NK-92 (cell line): ENCODE measurements at regions not wholly inside any gene's neighbourhood (a gene's known extent, or its start where the extent isn't known, plus 50 kb on each side); places are given as distances from the start of the nearest gene placed in this dataset.

ENCODE experiments used
- DNase-seq: peaks from one replicate; lab custom pipeline; 2025; ENCODE audit not compliant: unreplicated experiment; lab: John Stamatoyannopoulos, UW

DNA sequence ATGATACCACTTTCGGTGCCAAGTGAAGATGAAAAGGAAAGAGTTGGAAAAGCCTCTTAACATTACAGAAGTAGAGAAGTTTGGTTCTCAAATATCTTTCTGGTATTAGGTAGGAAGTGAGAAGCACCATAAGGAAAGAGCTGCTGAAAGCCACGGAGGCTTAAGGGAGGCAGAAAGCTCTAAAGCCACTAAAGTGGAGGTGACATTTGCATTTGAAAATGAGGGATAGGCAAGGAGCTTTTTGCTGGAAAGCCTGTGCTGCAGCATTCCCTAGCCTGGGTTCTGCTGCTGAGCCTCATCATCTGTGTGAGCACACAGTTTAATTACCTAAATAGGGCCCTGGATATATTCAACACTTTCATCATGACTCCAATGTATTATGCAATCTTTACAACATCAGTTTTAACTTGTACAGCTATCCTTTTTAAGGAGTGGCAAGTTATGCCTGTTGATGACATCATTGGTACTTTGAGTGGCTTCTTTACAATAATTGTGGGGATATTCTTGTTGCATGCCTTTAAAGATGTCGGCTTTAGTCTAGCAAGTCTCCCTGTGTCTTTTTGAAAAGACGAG, 315.4 kb downstream of the RBM26 start:
- no peak for DNase-seq

DNA sequence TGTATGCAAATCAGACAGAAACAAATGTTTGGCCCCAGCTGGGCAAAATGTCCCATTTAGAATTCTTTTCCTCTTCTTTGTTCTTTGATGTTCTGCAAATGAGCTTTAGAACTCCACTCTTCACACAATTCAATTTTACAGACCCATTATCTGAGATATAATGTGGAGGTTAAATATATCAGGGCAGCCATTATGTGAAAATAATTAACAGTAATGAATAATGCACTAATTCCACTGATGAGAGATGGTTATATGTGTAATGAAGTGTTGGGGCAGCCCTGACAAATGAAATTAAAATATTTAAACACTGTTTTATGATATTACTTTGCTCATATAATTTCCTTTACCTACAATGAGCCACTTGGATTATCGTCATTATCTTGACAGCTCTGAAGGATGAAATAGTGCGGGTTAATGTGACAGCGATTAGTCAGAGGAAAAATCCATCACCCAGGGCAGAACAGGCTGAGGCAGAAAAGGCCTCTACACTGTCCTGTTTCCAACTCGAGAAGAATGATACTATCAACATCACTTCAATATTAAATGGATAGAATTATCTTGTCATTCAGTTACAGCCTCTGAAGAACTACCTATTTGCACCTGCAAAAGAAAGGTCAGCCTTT, 321.1 kb downstream of the RBM26 start:
- no peak for DNase-seq

DNA sequence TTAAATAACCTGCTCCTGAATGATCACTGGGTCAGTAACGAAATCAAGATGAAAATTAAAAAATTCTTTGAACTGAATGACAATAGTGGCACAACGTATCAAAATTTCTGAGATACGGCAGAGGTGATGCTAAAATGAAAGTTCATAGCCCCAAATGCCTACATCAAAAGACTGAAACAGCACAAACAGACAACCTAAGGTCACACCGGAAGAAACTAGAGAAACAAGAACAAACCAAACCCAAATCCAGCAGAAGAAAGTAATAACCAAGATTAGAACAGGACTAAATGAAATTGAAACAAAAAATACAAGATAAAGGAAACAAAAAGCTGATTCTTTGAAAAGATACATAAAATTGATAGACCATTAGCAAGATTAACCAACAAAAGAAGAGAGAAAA, 324.1 kb downstream of the RBM26 start:
- DNase-seq, result no peak

DNA sequence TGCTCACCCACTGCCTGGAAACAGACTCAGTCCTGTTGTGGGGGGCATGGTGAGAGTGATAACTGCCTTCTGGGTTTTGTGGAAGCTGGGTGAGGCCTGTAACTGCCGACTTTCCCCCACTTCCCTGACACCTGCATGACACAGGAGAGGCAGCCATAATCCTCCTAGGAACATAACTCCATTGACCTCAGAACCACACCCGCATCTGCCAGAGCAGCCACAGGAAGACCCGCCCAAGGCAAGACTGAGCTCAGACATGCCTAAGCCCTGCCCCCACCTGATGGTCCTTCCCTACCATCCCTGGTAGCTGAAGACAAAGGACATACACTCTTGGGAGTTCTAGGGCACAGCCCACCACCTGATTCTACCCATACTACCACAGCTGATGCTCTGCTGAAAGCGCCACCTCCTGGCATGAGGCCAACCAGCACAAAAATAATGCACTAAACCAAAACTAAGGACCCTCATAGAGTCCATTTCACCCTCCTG, 326.7 kb downstream of the RBM26 start:
- DNase-seq, result no peak

DNA sequence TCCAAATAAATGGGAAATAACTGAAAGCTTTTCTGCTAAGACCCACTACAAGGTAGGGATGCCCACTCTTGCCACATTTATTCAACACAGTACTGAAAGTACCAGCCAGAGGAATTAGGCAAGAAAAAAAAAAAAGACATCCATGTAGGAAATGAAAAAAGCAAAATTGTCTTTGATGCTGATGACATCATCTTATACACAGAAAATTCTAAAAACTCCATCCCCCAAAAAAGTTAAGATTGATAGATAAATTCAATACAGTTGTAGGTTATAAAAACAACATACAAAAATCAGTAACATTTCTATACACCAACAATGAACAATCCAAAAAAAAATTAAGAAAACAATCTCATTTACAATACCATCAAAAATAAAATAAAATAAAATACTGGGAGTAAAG, 330.4 kb downstream of the RBM26 start:
- no peak for DNase-seq

DNA sequence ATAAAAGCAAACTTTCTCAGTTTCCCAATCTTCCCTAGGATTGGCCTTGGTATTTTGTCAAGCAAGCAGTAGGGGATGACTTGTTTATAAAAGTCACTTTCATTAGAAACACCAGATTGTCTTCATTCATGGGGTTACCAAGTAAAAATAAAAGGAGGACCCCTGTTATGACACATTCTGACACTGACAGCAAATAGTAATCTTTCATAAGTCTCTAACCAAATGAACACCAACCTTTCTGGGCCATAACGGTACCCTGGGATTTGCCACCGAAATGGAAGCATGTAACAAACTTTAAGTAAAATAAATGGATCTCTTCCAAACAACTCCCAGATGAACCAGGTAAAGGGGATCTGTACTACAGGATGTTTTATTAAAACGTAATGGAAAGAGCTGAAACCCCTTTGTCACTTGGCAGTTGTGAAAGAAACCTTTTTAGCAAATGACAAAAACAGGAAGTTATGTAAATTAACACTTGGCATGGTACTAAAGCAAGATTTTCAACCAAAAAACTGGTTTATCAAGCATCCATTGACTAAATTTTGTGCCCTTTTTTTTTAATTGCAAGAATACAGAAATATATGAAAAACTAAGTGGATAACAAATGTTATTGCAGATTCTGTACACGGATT, 335.6 kb downstream of the RBM26 start:
- DNase-seq, result no peak

DNA sequence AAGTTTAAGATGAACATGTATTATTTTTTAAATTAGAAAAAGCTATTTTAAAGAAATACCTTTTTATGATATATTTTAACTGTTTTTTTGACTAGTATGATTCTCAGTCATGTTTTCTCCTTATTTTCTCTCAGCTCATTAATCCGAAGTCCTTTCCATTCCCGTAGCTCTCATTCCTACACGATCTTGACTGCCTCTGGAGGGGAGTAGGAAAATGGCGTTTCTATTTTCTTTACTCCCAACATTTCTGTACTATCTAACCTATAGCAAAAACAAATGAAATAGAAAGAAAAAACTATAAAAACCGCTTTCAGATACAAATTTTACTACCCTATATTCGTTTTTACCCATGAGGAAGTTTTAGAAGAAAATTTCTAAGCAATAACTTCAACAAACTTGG, 343.8 kb downstream of the RBM26 start:
- no peak for DNase-seq

DNA sequence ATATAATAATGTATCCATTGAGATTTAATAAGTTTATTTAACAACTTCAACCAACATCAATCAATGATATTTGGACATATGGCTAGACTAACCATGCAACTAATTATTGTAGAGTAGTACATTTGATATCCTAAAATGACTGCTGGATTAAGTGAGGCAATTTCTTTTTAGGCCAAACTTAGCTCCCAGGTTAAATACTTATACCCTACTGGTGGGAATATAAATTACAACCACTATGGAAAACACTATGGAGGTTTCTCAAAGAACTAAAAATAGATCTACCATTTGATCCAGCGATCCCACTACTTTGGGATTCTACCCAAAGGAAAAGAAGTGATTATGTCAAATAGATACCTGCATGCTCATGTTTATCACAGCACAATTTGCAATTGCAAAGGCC, 345.8 kb downstream of the RBM26 start:
- no peak for DNase-seq

DNA sequence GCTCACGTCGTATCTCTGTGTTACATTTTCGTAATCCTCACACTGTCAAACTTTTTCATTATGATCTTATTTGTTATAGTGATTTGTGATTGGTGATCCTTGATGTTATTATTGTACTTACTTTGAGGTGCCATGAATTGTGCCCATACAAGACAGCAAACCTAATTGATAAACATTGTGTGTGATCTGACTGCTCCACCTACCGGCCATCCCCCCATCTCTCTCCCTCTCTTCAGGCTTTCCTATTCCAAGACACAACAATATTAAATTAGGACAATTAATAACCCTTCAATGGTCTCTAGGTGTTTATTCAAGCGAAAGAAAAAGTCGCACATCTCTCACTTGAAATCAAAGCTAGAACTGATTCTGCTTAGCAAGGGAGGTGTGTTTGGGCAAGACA, 349.3 kb downstream of the RBM26 start:
- no peak for DNase-seq

DNA sequence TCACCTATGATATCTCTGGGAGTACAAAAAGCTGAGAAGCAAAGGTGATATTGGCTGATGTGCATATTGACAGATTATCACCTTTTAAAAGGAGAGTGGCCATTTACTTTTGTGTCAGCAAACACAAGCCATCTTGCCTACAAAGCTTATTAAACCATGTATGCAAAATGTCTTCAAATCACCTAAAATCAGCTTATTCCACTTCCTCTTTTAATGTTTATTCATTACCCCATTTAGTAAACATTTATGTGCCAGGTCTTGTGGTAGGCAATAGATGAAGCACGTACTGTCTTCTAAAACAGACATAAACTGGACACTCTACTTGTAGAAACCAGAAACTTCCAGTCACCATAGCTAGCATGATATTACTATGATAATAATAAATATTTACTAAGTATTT, 354.6 kb downstream of the RBM26 start:
- DNase-seq, result no peak

DNA sequence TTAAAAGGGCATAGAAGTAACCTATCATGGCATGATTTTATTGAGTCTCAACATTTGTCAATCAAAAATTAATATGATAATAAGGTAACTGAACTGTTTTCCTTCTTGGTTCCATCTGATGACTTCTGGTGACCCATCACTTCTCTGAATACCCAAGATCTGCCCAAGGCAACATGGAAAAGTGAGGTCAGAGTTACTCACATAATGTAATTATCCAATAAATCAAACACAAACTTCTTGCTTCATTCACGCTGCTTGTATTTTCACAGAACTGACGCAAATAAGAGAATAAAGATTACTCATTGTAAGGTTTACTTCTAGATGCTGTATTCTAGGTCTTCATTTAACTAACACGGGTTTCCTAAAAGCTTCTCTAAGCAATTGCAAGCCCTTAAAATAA, 361.6 kb downstream of the RBM26 start:
- no peak for DNase-seq

DNA sequence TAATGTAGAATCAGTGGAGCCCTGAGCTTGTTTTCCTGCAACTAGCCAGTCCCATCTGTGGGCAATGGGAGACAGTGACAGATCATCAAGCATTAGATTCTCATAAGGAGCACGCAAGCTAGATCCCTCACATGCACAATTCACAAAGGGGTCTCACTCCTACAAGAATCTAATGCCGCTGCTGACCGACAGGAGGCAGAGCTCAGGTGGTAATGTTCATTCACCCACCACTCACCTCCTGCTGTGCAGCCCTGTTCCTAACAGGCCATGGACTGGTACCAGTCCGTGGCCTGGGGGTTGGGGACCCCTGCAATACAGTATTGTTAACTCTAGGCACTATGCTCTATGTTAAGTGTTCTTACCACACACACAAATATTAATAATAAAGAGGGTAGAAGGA, 362.8 kb downstream of the RBM26 start:
- no peak for DNase-seq

DNA sequence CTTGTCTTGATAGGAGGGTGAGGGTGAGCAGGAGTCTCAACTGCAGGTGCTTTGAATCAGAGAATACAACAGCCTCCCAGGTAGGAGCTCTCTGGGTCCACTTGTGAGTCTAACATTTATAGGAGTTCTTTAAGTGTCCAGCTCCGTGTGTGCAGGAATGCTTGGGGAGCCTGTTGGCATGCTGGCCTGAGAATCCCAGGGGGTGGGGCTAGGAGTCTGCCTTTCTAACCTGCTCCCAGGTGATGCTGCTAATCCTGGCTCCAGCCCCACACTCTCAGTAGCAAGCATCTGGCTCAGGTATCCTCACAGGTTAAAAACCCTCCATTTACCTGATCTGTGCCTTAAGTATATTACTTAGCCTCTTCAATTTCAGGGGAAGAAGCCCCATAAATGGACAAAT, 368.9 kb downstream of the RBM26 start:
- no peak for DNase-seq

DNA sequence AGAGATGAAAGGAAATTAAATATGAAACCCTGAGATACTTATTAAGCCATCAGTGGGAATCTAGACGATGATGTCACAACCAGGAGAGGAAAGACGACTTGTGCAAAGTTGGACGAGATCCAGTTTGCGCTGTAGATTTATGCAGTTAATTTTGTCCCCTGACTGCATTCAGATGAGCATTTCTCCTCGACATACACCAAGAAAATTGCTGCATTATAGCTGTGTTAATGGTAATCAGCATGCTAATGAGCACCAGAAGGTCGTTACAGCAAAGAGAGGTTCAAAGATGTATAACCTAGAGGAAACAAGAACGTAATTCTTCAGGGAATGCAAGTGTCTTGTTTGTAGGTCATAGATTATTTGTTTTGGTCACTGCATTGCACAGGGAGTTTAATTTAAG, 371.7 kb downstream of the RBM26 start:
- no peak for DNase-seq

DNA sequence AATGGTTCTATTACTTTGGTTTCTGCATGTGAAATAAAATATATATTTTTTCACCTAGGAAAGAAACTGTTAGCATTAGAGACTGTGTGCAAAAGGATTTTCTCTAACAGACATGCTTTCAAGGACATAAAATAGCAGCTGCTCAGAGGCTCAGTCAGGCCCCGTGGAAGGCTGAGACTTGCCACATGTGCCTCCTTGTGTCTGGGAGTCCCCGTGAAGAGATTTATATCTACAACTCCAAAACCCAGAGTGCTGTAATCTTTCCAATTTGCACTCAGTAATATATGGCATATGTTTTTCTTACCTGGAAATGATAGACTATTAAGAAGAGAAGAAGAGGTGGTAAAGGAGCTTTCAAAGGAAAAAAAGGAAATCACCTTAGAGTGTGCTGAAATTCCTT, 371.6 kb upstream of the OBI1 start:
- no peak for DNase-seq

DNA sequence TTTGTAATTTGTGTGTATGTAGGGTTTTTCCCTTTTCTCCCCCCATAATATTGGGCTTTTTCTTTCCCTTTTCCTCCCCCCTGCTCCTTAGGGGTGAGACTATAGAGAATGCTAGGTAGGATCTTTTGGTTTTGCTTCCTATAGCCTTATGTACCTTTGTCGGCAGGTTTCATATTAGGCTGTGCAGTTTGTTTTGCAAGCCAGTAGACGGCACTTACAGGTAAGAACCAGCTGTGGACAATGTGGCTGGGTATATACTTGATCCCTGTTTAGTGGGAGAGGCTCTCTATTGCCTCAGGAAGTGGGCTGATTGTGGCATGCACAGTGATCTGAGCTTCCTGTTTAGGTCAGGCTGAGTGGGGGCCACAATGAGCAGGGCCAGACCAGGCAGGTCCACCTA, 359.2 kb upstream of the OBI1 start:
- DNase-seq, result no peak

DNA sequence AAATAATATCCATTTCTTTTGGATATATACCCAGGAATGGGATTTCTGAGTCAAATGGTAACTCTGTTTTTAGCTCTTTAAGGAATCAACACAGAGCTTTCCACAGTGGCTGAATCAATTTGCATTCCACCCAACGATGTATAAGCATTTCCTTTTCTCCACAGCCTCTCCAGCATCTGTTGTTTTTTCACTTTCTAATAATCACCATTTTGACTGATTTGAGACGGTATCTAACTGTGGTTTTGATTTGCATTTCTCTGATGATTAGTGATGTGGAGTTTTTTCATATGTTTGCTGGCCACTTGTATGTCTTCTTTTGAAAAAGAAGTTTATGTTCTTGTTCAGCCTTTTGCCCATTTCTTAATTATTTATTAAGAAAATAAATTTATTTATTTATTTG, 352.2 kb upstream of the OBI1 start:
- no peak for DNase-seq

DNA sequence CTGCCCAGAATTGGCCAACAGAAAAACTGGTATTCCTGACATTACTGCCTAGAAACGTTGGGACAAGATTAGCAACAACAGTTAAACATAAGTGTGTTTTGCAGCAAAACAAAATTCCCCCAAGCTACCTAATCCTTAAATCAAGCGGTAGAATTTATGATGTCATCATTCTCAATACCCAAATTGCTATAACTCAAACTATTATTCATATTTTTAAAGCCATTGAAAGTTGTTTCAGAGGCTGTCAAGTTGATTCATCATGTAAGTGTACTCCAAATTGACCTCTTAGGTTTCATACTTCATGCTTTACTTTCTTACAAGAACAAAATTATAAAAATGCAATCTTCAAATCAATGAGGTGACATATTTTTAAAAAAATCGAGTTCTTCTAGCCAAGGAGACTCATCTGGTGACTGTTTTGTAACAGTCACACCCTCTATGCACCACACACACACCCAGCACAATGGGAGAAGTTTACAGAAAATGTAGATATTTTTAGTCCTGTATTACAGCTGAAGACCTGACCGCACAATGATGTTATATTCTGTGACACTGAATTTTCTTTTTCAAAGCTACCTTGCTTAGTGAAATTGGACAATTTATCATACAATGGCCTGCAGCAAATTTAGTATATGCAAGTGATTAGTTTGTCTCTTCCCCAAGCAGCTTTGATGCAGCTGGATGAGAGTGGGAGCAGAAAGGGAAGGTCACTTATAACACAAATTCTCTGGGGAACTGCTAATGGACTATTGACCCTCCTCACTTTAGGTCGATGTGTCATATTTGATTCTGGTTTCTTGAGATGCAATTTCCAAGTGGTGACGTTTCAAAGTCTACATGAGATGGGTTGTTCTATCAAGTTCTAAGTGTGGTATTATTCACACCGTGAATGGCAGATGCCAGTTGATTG, 345.3 kb upstream of the OBI1 start:
- DNase-seq, result no peak

DNA sequence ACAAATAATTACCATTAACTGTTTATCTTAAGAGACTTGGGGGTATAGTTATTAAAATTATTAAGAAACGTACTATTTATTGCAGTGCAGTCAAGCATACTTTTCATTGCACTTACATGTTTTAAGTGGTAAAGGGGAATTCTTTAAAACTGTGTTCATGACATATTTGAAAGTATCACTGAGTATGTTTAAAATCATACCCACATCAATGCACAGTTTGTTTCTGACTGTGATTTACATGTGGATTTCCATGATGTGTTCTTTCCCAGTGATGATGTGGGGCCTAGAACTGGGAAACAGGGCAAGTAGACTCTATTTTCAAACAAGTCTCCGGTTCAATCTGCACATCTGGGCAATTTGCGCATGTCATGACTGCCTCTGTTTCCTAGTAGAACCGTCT, 340.5 kb upstream of the OBI1 start:
- DNase-seq, result no peak

DNA sequence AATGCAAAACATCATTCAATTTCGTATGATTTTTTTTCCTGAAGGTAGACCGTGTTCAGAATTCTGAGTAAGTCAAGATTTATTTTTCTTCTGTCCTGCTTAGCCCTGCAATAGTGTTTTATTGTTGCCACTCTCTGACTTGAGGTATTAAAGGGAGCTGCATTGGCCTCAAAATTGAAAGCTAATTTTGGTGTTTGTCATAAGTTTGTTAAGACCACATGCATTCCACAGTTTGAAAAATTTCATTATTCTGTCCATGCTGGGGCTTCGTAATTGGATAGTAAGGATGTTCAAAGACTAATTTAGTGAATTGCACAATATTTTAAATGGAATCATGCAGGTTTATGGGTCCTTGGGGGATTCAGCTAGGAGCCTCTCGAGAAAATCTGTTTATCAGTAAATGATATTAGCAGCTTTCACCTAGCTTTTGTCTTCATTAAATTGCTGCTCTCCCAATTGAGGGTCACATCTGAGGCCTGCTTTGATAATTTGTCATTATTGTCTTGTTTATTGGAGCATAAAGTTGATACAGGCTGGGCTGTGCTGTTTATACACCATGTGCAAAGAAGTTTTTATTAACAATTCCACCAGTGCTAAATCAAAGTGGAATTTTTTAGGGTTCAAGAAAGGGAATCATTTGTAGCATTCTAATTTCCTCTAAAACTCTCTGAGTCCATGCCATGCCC, 339.8 kb upstream of the OBI1 start:
- no peak for DNase-seq
